CD14-positive monocyte (primary cell): ENCODE measurements at regions not wholly inside any gene's neighbourhood (a gene's known extent, or its start where the extent isn't known, plus 50 kb on each side); places are given as distances from the start of the nearest gene placed in this dataset.

Experiments
- DNase-seq, 3 donors: peaks; one replicate each; pipeline ENCODE4 v3.0.0-alpha.2; 2011 to 2022
- H2AFZ ChIP-seq: 2 replicates; pipeline ENCODE4 v1.6.0; 2012; ENCODE audit warnings: mild to moderate bottlenecking, low read depth, low read length, inconsistent platforms; ENCODE audit not compliant: insufficient read depth, poor library complexity, severe bottlenecking
- H3K27ac ChIP-seq, 2 donors: 1 replicate in 1 of 2; 2 replicates in 1 of 2; pipeline ENCODE4 v1.5.1; 2012 to 2013; ENCODE audit warnings: low read length in 2 of 2, control low read depth in 1 of 2, inconsistent platforms in 1 of 2, low read depth in 1 of 2, mild to moderate bottlenecking in 1 of 2
- H3K27me3 ChIP-seq, 2 donors: one replicate each; pipeline versions ENCODE4 v1.6.0 to v1.6.1; 2011 to 2013; ENCODE audit warnings: low read length in 2 of 2; ENCODE audit not compliant: control insufficient read depth in 2 of 2, insufficient read depth in 2 of 2
- H3K36me3 ChIP-seq, 2 donors: replicated peaks in 1 of 2; 1 replicate in 1 of 2; 2 replicates in 1 of 2; pipeline versions ENCODE4 v1.5.1 to v1.6.1; 2012 to 2013; ENCODE audit warnings: low read length in 2 of 2, control low read depth in 1 of 2, inconsistent platforms in 1 of 2, mild to moderate bottlenecking in 1 of 2; ENCODE audit not compliant: insufficient read depth in 2 of 2, control insufficient read depth in 1 of 2
- H3K4me1 ChIP-seq, 2 donors: 1 replicate in 1 of 2; 2 replicates in 1 of 2; pipeline versions ENCODE4 v1.5.1 to v1.6.1; 2012 to 2013; ENCODE audit warnings: low read length in 2 of 2, control low read depth in 1 of 2, inconsistent platforms in 1 of 2, mild to moderate bottlenecking in 1 of 2, moderate library complexity in 1 of 2; ENCODE audit not compliant: insufficient read depth in 2 of 2, control insufficient read depth in 1 of 2
- H3K4me2 ChIP-seq: replicated peaks from 2 replicates; pipeline ENCODE3; 2012; ENCODE audit warnings: low read length, moderate library complexity, mild to moderate bottlenecking; ENCODE audit not compliant: poor library complexity, severe bottlenecking; ENCODE audit errors: extremely low read depth
- H3K4me3 ChIP-seq, 3 experiments: fragments of 200-600 bp in 1 of 3; sonication (generic) in 1 of 3; replicated peaks in 1 of 3; 1 replicate in 2 of 3; 2 replicates in 1 of 3; pipeline ENCODE4 v1.5.1; 2011 to 2013; ENCODE audit warnings: low read length in 3 of 3, mild to moderate bottlenecking in 3 of 3, control low read depth in 2 of 3, low read depth in 2 of 3, inconsistent platforms in 1 of 3, moderate library complexity in 1 of 3
- H3K79me2 ChIP-seq: 2 replicates; pipeline ENCODE4 v1.6.0; 2012; ENCODE audit warnings: mild to moderate bottlenecking, control low read depth, inconsistent platforms, low read length, moderate library complexity; ENCODE audit not compliant: insufficient read depth
- H3K9ac ChIP-seq: 2 replicates; pipeline ENCODE4 v1.6.0; 2017; ENCODE audit warnings: low read length, mild to moderate bottlenecking; ENCODE audit not compliant: insufficient read depth, poor library complexity, severe bottlenecking
- H3K9me3 ChIP-seq, 2 donors: replicated peaks in 1 of 2; 1 replicate in 1 of 2; 2 replicates in 1 of 2; pipeline versions ENCODE4 v1.5.1 to v1.6.1; 2012 to 2013; ENCODE audit warnings: low read length in 2 of 2, control low read depth in 1 of 2; ENCODE audit not compliant: control insufficient read depth in 1 of 2, insufficient read depth in 1 of 2
- H4K20me1 ChIP-seq: 2 replicates; pipeline ENCODE4 v1.6.0; 2012; ENCODE audit warnings: mild to moderate bottlenecking, low read length, control low read depth, moderate library complexity; ENCODE audit not compliant: insufficient read depth
- H3K27ac Mint-ChIP-seq, 7 donors: one replicate each; pipeline ENCODE4 v1.8.0; 2020; ENCODE audit warnings: mild to moderate bottlenecking in 7 of 7, mixed read lengths in 7 of 7, moderate library complexity in 6 of 7, inconsistent platforms in 2 of 7
- H3K27me3 Mint-ChIP-seq, 3 donors: one replicate each; pipeline ENCODE4 v1.8.0; 2021 to 2022; ENCODE audit warnings: low read depth in 3 of 3, mild to moderate bottlenecking in 3 of 3, mixed read lengths in 3 of 3, moderate library complexity in 3 of 3, inconsistent platforms in 1 of 3
- H3K36me3 Mint-ChIP-seq, 2 donors: one replicate each; pipeline ENCODE4 v1.8.0; 2020; ENCODE audit warnings: mixed read lengths in 2 of 2, inconsistent platforms in 1 of 2, mild to moderate bottlenecking in 1 of 2
- H3K4me1 Mint-ChIP-seq: one replicate; pipeline ENCODE4 v1.8.0; 2020; ENCODE audit warnings: mild to moderate bottlenecking, mixed read lengths
- H3K4me3 Mint-ChIP-seq, 2 donors: one replicate each; pipeline ENCODE4 v1.8.0; 2020; ENCODE audit warnings: mild to moderate bottlenecking in 2 of 2, mixed read lengths in 2 of 2, moderate library complexity in 1 of 2
- H3K9me3 Mint-ChIP-seq, 7 donors: one replicate each; pipeline ENCODE4 v1.8.0; 2020 to 2022; ENCODE audit warnings: mixed read lengths in 7 of 7, mild to moderate bottlenecking in 6 of 7, moderate library complexity in 6 of 7, inconsistent platforms in 2 of 7
- CTCF ChIP-seq: fragments of 200-600 bp; IDR thresholded peaks from one replicate; pipeline ENCODE4 v1.8.0; 2022; ENCODE audit warnings: antibody characterized with exemption, mild to moderate bottlenecking
- WGBS: methylation state at CpG from one replicate; pipeline ENCODE4 v1.1.5; 2013; ENCODE audit warnings: missing lambda C conversion rate; ENCODE audit not compliant: insufficient coverage; 5-methylcytosine and 5-hydroxymethylcytosine counted together
- intact Hi-C, 2 donors: fragments of 100-400 bp; cut with micrococcal nuclease; formaldehyde crosslinking; loops; one replicate each; pipeline versions ENCODE4 v1.15.0 to v1.15.1; 2023

- H3K9me3 Mint-ChIP-seq = peaks cover 0 to 5% (median 2%) of the 10 kb centered on the region in 7 donors
- H3K4me3 ChIP-seq = no peak overlapping the region
- no peaks in the 10 kb centered on the region for H3K36me3 Mint-ChIP-seq
- WGBS = 50% methylated on average over 1 of the region's 4 CpGs
- H3K4me3 Mint-ChIP-seq = no peak overlapping the region
- H3K27ac ChIP-seq = no peak overlapping the region
- H3K4me1 Mint-ChIP-seq = peaks cover 4% of the 10 kb centered on the region
- no peaks in the 10 kb centered on the region for H3K27me3 Mint-ChIP-seq
- H3K27me3 ChIP-seq = no peaks in the 10 kb centered on the region
- H3K27ac Mint-ChIP-seq = no peak overlapping the region
- no peaks in the 10 kb centered on the region for H4K20me1 ChIP-seq
- intact Hi-C loops = no loop called here
- no peaks in the 10 kb centered on the region for H3K36me3 ChIP-seq
- H3K4me1 ChIP-seq = no peaks in the 10 kb centered on the region
- no peaks in the 10 kb centered on the region for H3K79me2 ChIP-seq
- H2AFZ ChIP-seq = no peak overlapping the region
- H3K9ac ChIP-seq = no peak overlapping the region
- no peak overlapping the region for H3K4me2 ChIP-seq
- TF ChIP-seq CTCF = no peak
- no peaks in the 10 kb centered on the region for H3K9me3 ChIP-seq
- no peak for DNase-seq
Measured at GRCh38 chr15:37773111-37773860, 161.2 kb upstream of the TMCO5A start.

DNA sequence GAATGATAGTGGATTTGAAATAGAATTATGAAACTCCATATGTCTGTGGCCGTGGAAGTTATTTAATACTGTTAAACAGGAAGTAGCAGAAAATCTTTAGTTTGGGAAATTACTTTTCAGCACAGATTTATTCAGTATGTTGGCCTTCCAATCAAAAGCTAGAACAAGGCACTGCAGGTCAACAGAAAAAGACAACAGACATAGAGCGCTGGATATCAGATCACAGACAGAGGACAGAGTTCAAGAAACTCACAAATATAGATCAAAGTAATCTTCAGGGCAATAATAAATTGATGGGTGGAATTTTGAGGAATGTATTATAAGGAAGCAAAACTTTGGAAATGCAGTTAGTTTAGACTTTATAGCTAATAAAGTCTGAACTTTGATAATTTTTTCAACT, 159.5 kb upstream of the TMCO5A start:
- H2AFZ ChIP-seq = no peak overlapping the region
- no peak overlapping the region for H3K27ac ChIP-seq
- Mint-ChIP-seq H3K9me3 (peaks cover 0 to 9% (median 1%) of the 10 kb centered on the region in 7 donors), H3K27me3 (no peaks in the 10 kb centered on the region), H3K4me1 (peaks cover 4% of the 10 kb centered on the region), H3K36me3 (no peaks in the 10 kb centered on the region), H3K27ac (no peak overlapping the region), H3K4me3 (no peak overlapping the region)
- no peak for TF ChIP-seq CTCF
- no peaks in the 10 kb centered on the region for H3K27me3 ChIP-seq
- no peaks in the 10 kb centered on the region for H3K9me3 ChIP-seq
- intact Hi-C loops = no loop called here
- DNase-seq = no peak
- no peaks in the 10 kb centered on the region for H3K36me3 ChIP-seq
- H3K79me2 ChIP-seq = no peaks in the 10 kb centered on the region
- H3K4me1 ChIP-seq = no peaks in the 10 kb centered on the region
- H4K20me1 ChIP-seq = no peaks in the 10 kb centered on the region
- no peak overlapping the region for H3K4me2 ChIP-seq
- no CpG with 5 or more reads among the region's 2 CpGs for WGBS
- no peak overlapping the region for H3K4me3 ChIP-seq
- H3K9ac ChIP-seq = no peak overlapping the region
